Activated B cell treated with CpG ODN at 0.5 μM for 24 hours (primary cell): ENCODE measurements at regions not wholly inside any gene's neighbourhood (a gene's known extent, or its start where the extent isn't known, plus 50 kb on each side); places are given as distances from the start of the nearest gene placed in this dataset.

Experiments
- ATAC-seq: fragments of 200-7000 bp; cut with Tn5 transposase; one replicate; pipeline ENCODE4 v1.10.0; 2021; ENCODE audit warnings: low read depth, mild to moderate bottlenecking, moderate library complexity
- CTCF ChIA-PET: fragments of 350-600 bp; sonication (Branson Sonifier 250); formaldehyde crosslinking; loops from one replicate; lab custom pipeline; 2021; ENCODE audit warnings: antibody characterized with exemption; lab: Charles Lee
- POLR2A ChIA-PET: fragments of 350-600 bp; sonication (Branson Sonifier 250); formaldehyde crosslinking; loops from one replicate; lab custom pipeline; 2021; ENCODE audit warnings: antibody characterized with exemption; lab: Charles Lee
- DNase-seq: peaks from one replicate; pipeline ENCODE4 v3.0.0; 2022
- H3K27ac Mint-ChIP-seq: one replicate; pipeline ENCODE4 v1.8.0; 2020; ENCODE audit warnings: mixed read lengths
- H3K27me3 Mint-ChIP-seq: one replicate; pipeline ENCODE4 v1.8.0; 2021; ENCODE audit warnings: mixed read lengths
- H3K36me3 Mint-ChIP-seq: one replicate; pipeline ENCODE4 v1.8.0; 2021; ENCODE audit warnings: low read depth, mixed read lengths
- H3K4me1 Mint-ChIP-seq: one replicate; pipeline ENCODE4 v1.8.0; 2021; ENCODE audit warnings: mixed read lengths
- H3K4me3 Mint-ChIP-seq: one replicate; pipeline ENCODE4 v1.8.0; 2020; ENCODE audit warnings: mild to moderate bottlenecking, mixed read lengths
- H3K9me3 Mint-ChIP-seq: one replicate; pipeline ENCODE4 v1.8.0; 2020; ENCODE audit warnings: mixed read lengths
- CTCF ChIP-seq: fragments of 200-600 bp; IDR thresholded peaks from one replicate; pipeline ENCODE4 v1.8.0; 2022; ENCODE audit warnings: antibody characterized with exemption, mild to moderate bottlenecking
- intact Hi-C: fragments of 100-400 bp; cut with micrococcal nuclease; formaldehyde crosslinking; loops from one replicate; pipeline ENCODE4 v1.15.1; 2024

DNA sequence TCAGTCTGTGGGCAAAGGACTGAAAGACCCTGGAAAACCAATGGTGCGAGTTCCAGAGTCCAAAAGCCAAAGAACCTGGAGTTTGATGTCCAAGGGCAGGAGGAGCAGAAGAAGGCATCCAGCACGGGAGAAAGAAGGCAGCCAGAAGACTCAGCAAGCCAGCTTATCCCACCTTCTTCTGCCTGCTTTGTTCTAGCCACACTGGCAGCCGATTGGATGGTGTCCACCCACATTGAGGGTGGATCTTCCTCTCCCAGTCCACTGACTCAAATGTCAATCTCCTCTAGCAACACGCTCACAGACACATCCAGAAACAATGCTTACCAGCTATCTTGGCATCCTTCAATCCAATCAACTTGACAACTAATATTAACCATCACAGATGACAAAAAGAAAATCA lies 57.2 kb upstream of the CAPRIN2 start:
- ATAC-seq: no peak
- intact Hi-C loops: no loop called here
- DNase-seq: no peak
- Mint-ChIP-seq H3K4me1 (no peaks in the 10 kb centered on the region), H3K36me3 (no peaks in the 10 kb centered on the region), H3K4me3 (no peak overlapping the region), H3K27ac (no peak overlapping the region), H3K27me3 (peaks cover 22% of the 10 kb centered on the region), H3K9me3 (peaks cover 5% of the 10 kb centered on the region)
- ChIA-PET POLR2A (no interaction called here), CTCF (no interaction called here)
- no peak for TF ChIP-seq CTCF

DNA sequence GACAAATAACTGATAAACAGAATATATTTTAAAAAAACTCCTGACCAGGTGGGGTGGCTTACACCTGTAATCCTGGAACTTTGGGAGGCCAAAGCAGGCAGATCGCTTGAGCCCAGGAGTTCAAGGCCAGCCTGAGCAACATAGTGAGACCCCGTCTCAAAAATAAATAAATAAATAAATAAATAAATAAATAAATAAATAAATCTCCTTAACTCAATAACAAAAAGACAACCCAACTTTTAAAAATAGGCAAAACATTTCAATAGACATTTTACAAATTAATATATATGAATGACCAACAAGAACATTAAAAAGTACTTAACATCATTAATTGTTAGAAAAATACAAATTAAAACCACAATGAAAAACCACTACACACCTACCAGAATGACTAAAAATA lies 56.2 kb upstream of the CAPRIN2 start:
- H3K36me3 Mint-ChIP-seq: no peaks in the 10 kb centered on the region
- H3K4me1 Mint-ChIP-seq: no peaks in the 10 kb centered on the region
- peaks cover 16% of the 10 kb centered on the region for H3K27me3 Mint-ChIP-seq
- ChIA-PET POLR2A (no interaction called here), CTCF (no interaction called here)
- TF ChIP-seq CTCF: no peak
- DNase-seq (no peak), ATAC-seq (no peak)
- intact Hi-C loops: no loop called here
- peaks cover 5% of the 10 kb centered on the region for H3K9me3 Mint-ChIP-seq
- no peak overlapping the region for H3K4me3 Mint-ChIP-seq
- no peak overlapping the region for H3K27ac Mint-ChIP-seq

DNA sequence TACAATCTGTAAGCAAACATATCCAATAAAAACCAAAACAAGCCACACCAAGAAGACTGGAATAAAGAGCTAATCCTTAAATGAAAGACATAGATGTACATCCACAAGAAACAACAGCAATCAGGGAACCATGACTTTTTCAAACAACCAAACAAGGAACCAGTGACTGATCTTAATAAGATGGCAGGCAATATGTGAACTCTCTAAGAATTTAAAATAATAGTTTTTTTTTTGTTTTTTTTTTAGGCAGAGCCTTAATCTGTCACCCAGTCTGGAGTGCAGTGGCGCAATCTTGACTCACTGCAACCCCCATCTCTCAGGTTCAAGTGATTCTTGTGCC lies 52.9 kb upstream of the CAPRIN2 start:
- ChIA-PET POLR2A (no interaction called here), CTCF (interaction anchor here (0.9 to 4.3 kb wide), 10 partner anchors 11 to 1392 kb away, joined by 3 to 34 read pairs (median 4); no protein-coding TSS in a partner anchor)
- Mint-ChIP-seq H3K27ac (no peak overlapping the region), H3K27me3 (peaks cover 10% of the 10 kb centered on the region), H3K9me3 (peaks cover 8% of the 10 kb centered on the region), H3K4me3 (no peak overlapping the region), H3K4me1 (no peaks in the 10 kb centered on the region), H3K36me3 (no peaks in the 10 kb centered on the region)
- intact Hi-C loops: loop anchor here (1.0 kb wide), 5 partner anchors 37 to 1734 kb away; no protein-coding TSS in a partner anchor
- TF ChIP-seq CTCF: no peak
- DNase-seq (no peak), ATAC-seq (no peak)

GRCh38 chr12:30806989-30807694 lies 52.4 kb upstream of the CAPRIN2 start:
- POLR2A ChIA-PET: no interaction called here
- Mint-ChIP-seq H3K27ac (no peak overlapping the region), H3K27me3 (peaks cover 10% of the 10 kb centered on the region), H3K4me3 (no peak overlapping the region), H3K36me3 (no peaks in the 10 kb centered on the region), H3K4me1 (no peaks in the 10 kb centered on the region), H3K9me3 (peaks cover 8% of the 10 kb centered on the region)
- ATAC-seq (no peak), DNase-seq (no peak)
- intact Hi-C loops: loop anchor here (1.0 kb wide), 5 partner anchors 37 to 1734 kb away; no protein-coding TSS in a partner anchor
- peak; percentile 69 for TF ChIP-seq CTCF
- CTCF ChIA-PET: interaction anchor here (0.9 to 4.3 kb wide), 10 partner anchors 11 to 1391 kb away, joined by 3 to 34 read pairs (median 4); no protein-coding TSS in a partner anchor

DNA sequence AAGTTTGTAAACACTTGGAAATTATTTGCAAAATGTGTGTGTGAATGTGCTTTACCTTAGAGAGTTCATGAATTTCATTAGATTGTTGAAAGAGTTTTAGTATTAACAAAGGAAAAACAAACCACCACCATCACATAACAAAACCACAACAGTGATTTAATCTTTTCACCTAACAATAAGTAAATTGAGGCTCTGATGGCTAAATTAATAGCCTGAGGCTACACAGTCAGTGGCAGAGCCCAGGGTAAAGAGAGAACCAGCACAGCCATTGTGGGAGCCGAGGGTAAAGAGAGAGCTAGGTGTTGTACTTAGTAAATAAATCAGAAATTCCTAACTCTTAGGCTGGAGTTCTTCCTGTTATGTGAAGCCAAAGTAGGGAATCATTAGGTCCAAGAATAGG lies 51.2 kb upstream of the CAPRIN2 start:
- H3K9me3 Mint-ChIP-seq: peaks cover 8% of the 10 kb centered on the region
- POLR2A ChIA-PET: interaction anchor here (0.7 kb wide), 1 partner anchor 41 kb away, joined by 4 read pairs; no protein-coding TSS in a partner anchor

More for the DNA sequence above, 51.2 kb upstream of the CAPRIN2 start:
- DNase-seq (no peak), ATAC-seq (no peak)
- Mint-ChIP-seq H3K4me3 (no peak overlapping the region), H3K36me3 (no peaks in the 10 kb centered on the region), H3K4me1 (no peaks in the 10 kb centered on the region), H3K27ac (no peak overlapping the region), H3K27me3 (peaks cover 8% of the 10 kb centered on the region)
- CTCF ChIA-PET: interaction anchor here (4.2 to 4.3 kb wide), 2 partner anchors 1254 to 1286 kb away, joined by 34 read pairs; no protein-coding TSS in a partner anchor
- intact Hi-C loops: no loop called here
- no peak for TF ChIP-seq CTCF
